Loucy (cell line): ENCODE measurements at regions not wholly inside any gene's neighbourhood (a gene's known extent, or its start where the extent isn't known, plus 50 kb on each side); places are given as distances from the start of the nearest gene placed in this dataset.
"Not testable (repeated sequence)": the region's sequence is repeated elsewhere in the genome, so short reads cannot be mapped to it uniquely, and the experiment has no call there.

Experiments used
- H2AFZ ChIP-seq: fragments of 200-600 bp; sonication (generic); 2 replicates; pipeline ENCODE4 v1.6.0; 2016; ENCODE audit warnings: antibody characterized with exemption, mild to moderate bottlenecking, low read length, moderate library complexity
- H3F3A ChIP-seq: fragments of 200-600 bp; 2 replicates; pipeline ENCODE4 v1.6.0; 2016; ENCODE audit warnings: antibody characterized with exemption, low read depth, mild to moderate bottlenecking
- H3K27me3 ChIP-seq: fragments of 200-600 bp; sonication (generic); 2 replicates; pipeline ENCODE4 v1.6.1; 2014; ENCODE audit warnings: low read length, mild to moderate bottlenecking; ENCODE audit not compliant: insufficient read depth, poor library complexity, severe bottlenecking
- H3K36me3 ChIP-seq: fragments of 200-600 bp; sonication (generic); 2 replicates; pipeline ENCODE4 v1.6.1; 2016; ENCODE audit warnings: low read length; ENCODE audit not compliant: insufficient read depth
- H3K4me1 ChIP-seq: fragments of 200-600 bp; sonication (generic); 2 replicates; pipeline ENCODE4 v1.5.1; 2014; ENCODE audit warnings: low read length, mild to moderate bottlenecking; ENCODE audit not compliant: insufficient read depth, poor library complexity, severe bottlenecking
- H3K4me2 ChIP-seq: fragments of 200-600 bp; sonication (generic); 2 replicates; pipeline ENCODE4 v1.6.0; 2014; ENCODE audit warnings: antibody characterized with exemption, low read length, low read depth, mild to moderate bottlenecking; ENCODE audit not compliant: poor library complexity, severe bottlenecking
- H3K4me3 ChIP-seq: fragments of 200-600 bp; sonication (generic); 2 replicates; pipeline ENCODE4 v1.5.1; 2014; ENCODE audit warnings: low read length, mild to moderate bottlenecking, mixed read lengths; ENCODE audit not compliant: poor library complexity, severe bottlenecking
- H3K79me2 ChIP-seq: fragments of 200-600 bp; sonication (generic); 2 replicates; pipeline ENCODE4 v1.6.1; 2014; ENCODE audit warnings: low read length; ENCODE audit not compliant: insufficient read depth
- H3K9ac ChIP-seq: fragments of 200-600 bp; sonication (generic); 2 replicates; pipeline ENCODE4 v1.6.0; 2014; ENCODE audit warnings: mild to moderate bottlenecking, low read depth, low read length, moderate library complexity; ENCODE audit not compliant: poor library complexity, severe bottlenecking
- H3K9me2 ChIP-seq: fragments of 200-600 bp; sonication (generic); replicated peaks from 2 replicates; pipeline ENCODE4 v1.6.1; 2016; ENCODE audit warnings: low read depth, low read length, mixed read lengths
- H3K9me3 ChIP-seq: fragments of 200-600 bp; sonication (generic); 2 replicates; pipeline ENCODE4 v1.6.1; 2014; ENCODE audit warnings: mild to moderate bottlenecking, antibody characterized with exemption, low read length, low read depth; ENCODE audit not compliant: insufficient read depth
- H4K20me1 ChIP-seq: fragments of 200-600 bp; sonication (generic); 2 replicates; pipeline ENCODE4 v1.6.0; 2014; ENCODE audit warnings: antibody characterized with exemption, low read length, mild to moderate bottlenecking; ENCODE audit not compliant: insufficient read depth, poor library complexity, severe bottlenecking
- CTCF ChIP-seq: fragments of 200-600 bp; sonication (generic); conservative IDR thresholded peaks from 2 replicates; pipeline ENCODE4 v1.5.1; 2014; ENCODE audit warnings: mild to moderate bottlenecking, antibody characterized with exemption, low read length
- EZH2phosphoT487 ChIP-seq: fragments of 200-600 bp; IDR thresholded peaks from 2 replicates; pipeline ENCODE4 v1.6.1; 2018; ENCODE audit warnings: antibody characterized with exemption, mild to moderate bottlenecking, moderate library complexity, borderline replicate concordance

GRCh38 chr20:40869218-40870147 lies 159.1 kb upstream of the TOP1 start:
- no peaks in the 10 kb centered on the region for H4K20me1 ChIP-seq

GRCh38 chr20:40875116-40876085 lies 153.2 kb upstream of the TOP1 start:
- no peaks in the 10 kb centered on the region for H3K36me3 ChIP-seq
- no peaks in the 10 kb centered on the region for H3K9me2 ChIP-seq
- no peak for TF ChIP-seq CTCF
- TF ChIP-seq EZH2phosphoT487 = no peak
- no peak overlapping the region for H3K4me2 ChIP-seq
- H3K27me3 ChIP-seq = no peaks in the 10 kb centered on the region
- peaks cover 19% of the 10 kb centered on the region for H3K4me1 ChIP-seq
- no peaks in the 10 kb centered on the region for H4K20me1 ChIP-seq
- H3K9me3 ChIP-seq = no peaks in the 10 kb centered on the region
- H2AFZ ChIP-seq = no peak overlapping the region
- no peak overlapping the region for H3K9ac ChIP-seq
- H3F3A ChIP-seq = 0 out of 2 replicates have a peak, but pooled peaks cover 10% of the 10 kb centered on the region
- no peaks in the 10 kb centered on the region for H3K79me2 ChIP-seq
- H3K4me3 ChIP-seq = no peak overlapping the region

More at GRCh38 chr20:40869218-40870147, 159.1 kb upstream of the TOP1 start:
- Histone ChIP-seq H3K36me3 (no peaks in the 10 kb centered on the region), H3K4me2 (no peak overlapping the region), H3K27me3 (no peaks in the 10 kb centered on the region), H3K79me2 (no peaks in the 10 kb centered on the region), H3K9me2 (no peaks in the 10 kb centered on the region), H3K9me3 (no peaks in the 10 kb centered on the region), H2AFZ (no peak overlapping the region), H3K4me1 (no peaks in the 10 kb centered on the region), H3K4me3 (no peak overlapping the region), H3F3A (no peaks in the 10 kb centered on the region), H3K9ac (no peak overlapping the region)
- no peak for TF ChIP-seq CTCF
- TF ChIP-seq EZH2phosphoT487 = no peak

DNA sequence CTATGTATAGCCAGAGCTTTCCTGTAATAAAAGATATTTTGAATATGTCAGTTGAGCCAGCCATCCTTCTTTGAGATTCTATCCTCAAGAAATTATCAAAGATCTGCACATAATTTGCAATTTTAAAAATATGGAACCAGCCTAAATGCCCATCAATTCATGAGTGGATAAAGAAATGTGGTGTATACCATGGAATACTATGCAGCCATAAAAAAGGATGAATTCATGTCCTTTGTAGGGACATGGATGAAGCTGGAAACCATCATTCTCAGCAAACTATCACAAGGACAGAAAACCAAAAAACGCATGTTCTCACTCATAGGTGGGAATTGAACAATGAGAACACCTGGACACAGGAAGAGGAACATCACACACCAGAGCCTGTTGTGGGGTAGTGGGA lies 150.5 kb upstream of the TOP1 start:
- H3K4me3 ChIP-seq, H4K20me1 ChIP-seq, H3K79me2 ChIP-seq, H3K36me3 ChIP-seq, H3K9me3 ChIP-seq, H2AFZ ChIP-seq, H3K9me2 ChIP-seq, H3K27me3 ChIP-seq, H3K9ac ChIP-seq, H3K4me2 ChIP-seq: not testable (repeated sequence)
- Histone ChIP-seq H3F3A (peaks cover 12% of the 10 kb centered on the region; the same call in 1 of the 2 replicates), H3K4me1 (peaks cover 44% of the 10 kb centered on the region)
